ENCODE measurements at regions not wholly inside any gene's neighbourhood (a gene's known extent, or its start where the extent isn't known, plus 50 kb on each side); places are given as distances from the start of the nearest gene placed in this dataset.

DNA sequence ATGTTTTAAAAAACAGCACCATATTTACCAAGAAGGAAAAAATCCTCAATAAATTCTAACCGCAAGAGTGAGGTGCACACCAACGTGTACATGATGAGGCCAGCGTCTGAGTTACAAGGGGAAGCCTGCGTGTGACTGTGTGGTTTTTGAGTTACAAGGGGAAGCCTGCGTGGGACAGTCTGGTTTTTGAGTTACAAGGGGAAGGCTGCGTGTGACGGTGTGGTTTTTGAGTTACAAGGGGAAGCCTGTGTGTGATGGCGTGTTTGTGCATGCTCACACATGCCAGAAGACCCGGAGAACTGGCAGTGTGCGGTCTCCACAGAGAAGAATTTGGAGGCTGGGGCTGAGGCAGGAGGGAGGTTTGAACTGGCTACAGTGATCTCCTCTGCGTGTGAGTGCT, 1376.4 kb downstream of the TBC1D22A start:
- no peak overlapping the region for H3K4me3 ChIP-seq (ENCODE audit: control insufficient read depth, low read depth, low read length)
- TF ChIP-seq CTCF (IDR thresholded peaks at IDR 0.05; ENCODE audit: control insufficient read depth, insufficient read depth, low read depth, low read length, missing control alignments), result no peak
- DNase-seq (ENCODE audit: low read depth), result no peak

DNA sequence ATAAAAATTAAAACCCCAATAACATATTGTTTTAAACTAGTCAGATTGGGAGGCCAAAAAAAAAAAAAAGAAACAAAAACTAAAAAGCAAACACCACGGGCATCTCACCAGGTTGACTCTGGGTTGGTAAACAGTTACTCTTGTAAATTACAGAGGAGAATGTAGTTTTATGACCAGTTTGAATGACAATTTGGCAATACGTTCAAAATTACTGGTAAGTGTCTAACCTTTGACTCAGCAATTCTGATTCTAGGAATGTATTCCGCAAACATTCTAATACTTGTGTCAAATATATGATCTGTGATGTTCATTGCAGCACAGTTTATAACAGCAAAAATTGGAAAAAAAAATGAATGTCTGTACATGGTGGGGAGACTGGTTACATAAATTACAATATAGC, 1376.0 kb downstream of the TBC1D22A start:
- DNase-seq (ENCODE audit: low read depth), result no peak
- H3K4me3 ChIP-seq (ENCODE audit: control insufficient read depth, low read depth, low read length), result no peak overlapping the region
- TF ChIP-seq CTCF (IDR thresholded peaks at IDR 0.05; ENCODE audit: control insufficient read depth, insufficient read depth, low read depth, low read length, missing control alignments), result no peak

DNA sequence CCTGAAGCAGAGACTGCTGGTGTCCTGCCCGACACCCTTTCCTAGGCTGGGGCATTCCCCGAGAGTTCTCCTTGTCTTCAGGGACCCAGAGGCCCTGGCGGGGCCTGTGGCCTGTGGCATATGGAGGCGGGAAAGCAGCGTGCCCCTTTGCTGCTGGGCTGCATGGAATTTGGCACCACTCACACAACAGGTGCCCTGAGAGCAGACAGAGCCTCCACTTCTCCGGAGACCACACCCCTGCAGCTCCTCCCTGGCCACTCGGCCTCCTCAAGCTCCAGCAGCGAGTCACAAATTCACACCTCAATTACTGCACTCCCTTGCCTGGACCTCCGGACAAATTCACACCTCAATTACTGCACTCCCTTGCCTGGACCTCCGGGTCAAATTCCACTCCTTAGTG, 1375.2 kb downstream of the TBC1D22A start:
- DNase-seq (ENCODE audit: low read depth), result no peak
- TF ChIP-seq CTCF (IDR thresholded peaks at IDR 0.05; ENCODE audit: control insufficient read depth, insufficient read depth, low read depth, low read length, missing control alignments), result no peak
- H3K4me3 ChIP-seq (ENCODE audit: control insufficient read depth, low read depth, low read length), result no peak overlapping the region

GRCh38 chr22:48135592-48135991, 1373.1 kb downstream of the TBC1D22A start:
- no peak for TF ChIP-seq CTCF (IDR thresholded peaks at IDR 0.05; ENCODE audit: control insufficient read depth, insufficient read depth, low read depth, low read length, missing control alignments)
- DNase-seq (ENCODE audit: low read depth), result no peak
- H3K4me3 ChIP-seq (ENCODE audit: control insufficient read depth, low read depth, low read length), result no peak overlapping the region

- H3K4me3 ChIP-seq (ENCODE audit: control insufficient read depth, low read depth, low read length), result no peak overlapping the region
- DNase-seq (ENCODE audit: low read depth), result no peak
- TF ChIP-seq CTCF (IDR thresholded peaks at IDR 0.05; ENCODE audit: control insufficient read depth, insufficient read depth, low read depth, low read length, missing control alignments), result no peak
Observed at GRCh38 chr22:48125416-48125815, 1363.0 kb downstream of the TBC1D22A start.

DNA sequence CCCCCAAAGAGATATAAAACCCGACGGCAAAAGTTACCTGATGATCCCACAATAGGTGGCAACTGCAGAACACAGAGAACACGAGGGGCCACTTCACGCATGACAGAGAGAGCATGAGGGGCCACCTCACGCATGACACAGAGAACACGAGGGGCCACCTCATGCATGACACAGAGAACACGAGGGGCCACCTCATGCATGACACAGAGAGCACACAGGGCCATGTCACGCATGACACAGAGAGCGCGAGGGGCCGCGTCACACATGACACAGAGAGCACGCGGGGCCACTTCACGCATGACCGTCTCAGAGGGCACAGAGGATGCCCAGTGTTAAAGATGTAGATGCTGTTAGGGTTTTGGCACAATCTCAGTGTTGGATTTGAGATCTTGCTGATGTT, 1359.5 kb downstream of the TBC1D22A start:
- DNase-seq (ENCODE audit: low read depth), result no peak
- TF ChIP-seq CTCF (IDR thresholded peaks at IDR 0.05; ENCODE audit: control insufficient read depth, insufficient read depth, low read depth, low read length, missing control alignments), result no peak
- no peak overlapping the region for H3K4me3 ChIP-seq (ENCODE audit: control insufficient read depth, low read depth, low read length)

GRCh38 chr22:48118654-48119053, 1356.2 kb downstream of the TBC1D22A start:
- no peak for DNase-seq (ENCODE audit: low read depth)
- H3K4me3 ChIP-seq (ENCODE audit: control insufficient read depth, low read depth, low read length), result no peak overlapping the region
- TF ChIP-seq CTCF (IDR thresholded peaks at IDR 0.05; ENCODE audit: control insufficient read depth, insufficient read depth, low read depth, low read length, missing control alignments), result no peak

Data from AG09309 (cell line).